Transverse colon (tissue), 4 donors: ENCODE measurements at regions not wholly inside any gene's neighbourhood (a gene's known extent, or its start where the extent isn't known, plus 50 kb on each side); places are given as distances from the start of the nearest gene placed in this dataset.
A peak's percentile ranks its signal among the peaks of the same experiment; 100 is the strongest.

ENCODE experiments used
- DNase-seq: peaks from one replicate; pipeline ENCODE4 v3.0.0-alpha.2; 2019
- H3K27ac ChIP-seq, 4 donors: fragments of 200-600 bp; sonication (generic); 2 replicates each; pipeline ENCODE4 v1.5.1; 2016 to 2018; ENCODE audit warnings: inconsistent platforms in 4 of 4
- H3K27me3 ChIP-seq: fragments of 200-600 bp; sonication (generic); 2 replicates; pipeline ENCODE4 v1.5.1; 2017; ENCODE audit warnings: inconsistent platforms
- H3K36me3 ChIP-seq, 4 donors: fragments of 200-600 bp; sonication (generic); 2 replicates each; pipeline ENCODE4 v1.5.1; 2017 to 2019; ENCODE audit warnings: inconsistent platforms in 4 of 4
- H3K4me1 ChIP-seq, 4 donors: fragments of 200-600 bp; sonication (generic); 2 replicates each; pipeline ENCODE4 v1.5.1; 2017 to 2020; ENCODE audit warnings: inconsistent platforms in 4 of 4
- H3K4me3 ChIP-seq, 4 donors: fragments of 200-600 bp; sonication (generic); 1 replicate in 1 of 4; 2 replicates in 3 of 4; pipeline versions ENCODE4 v1.5.1 to v1.6.1; 2017 to 2019; ENCODE audit warnings: inconsistent platforms in 4 of 4
- H3K9me3 ChIP-seq, 2 donors: fragments of 200-600 bp; sonication (generic); 2 replicates each; pipeline ENCODE4 v1.5.1; 2017 to 2019; ENCODE audit warnings: inconsistent platforms in 2 of 2
- CTCF ChIP-seq, 5 experiments: fragments of 200-600 bp in 3 of 5; fragments of 450-650 bp in 2 of 5; sonication (generic) in 3 of 5; IDR thresholded peaks; 1 replicate in 2 of 5; 2 replicates in 3 of 5; pipeline ENCODE4 v1.5.1; 2016 to 2017; ENCODE audit warnings: antibody characterized with exemption in 5 of 5, inconsistent platforms in 3 of 5, mild to moderate bottlenecking in 2 of 5, moderate library complexity in 1 of 5
- EP300 ChIP-seq: sonication (generic); formaldehyde crosslinking; IDR thresholded peaks from one replicate; pipeline ENCODE4 v1.6.1; 2017; ENCODE audit warnings: antibody characterized with exemption, low read depth
- POLR2A ChIP-seq: fragments of 450-650 bp; IDR thresholded peaks from one replicate; pipeline ENCODE4 v1.6.1; 2016; ENCODE audit warnings: antibody characterized with exemption, mild to moderate bottlenecking, moderate library complexity
- POLR2AphosphoS5 ChIP-seq, 3 donors: sonication (generic); formaldehyde crosslinking; IDR thresholded peaks; one replicate each; pipeline ENCODE4 v1.6.1; 2016; ENCODE audit warnings: antibody characterized with exemption in 3 of 3
- WGBS, 2 donors: methylation state at CpG; one replicate each; pipeline ENCODE4 v1.1.5; 2018; ENCODE audit warnings: low coverage in 1 of 2; 5-methylcytosine and 5-hydroxymethylcytosine counted together
- in situ Hi-C, 4 donors: fragments of 200-750 bp; cut with MboI; loops; one replicate each; pipeline versions ENCODE4 v1.15.0 to v1.15.1; 2017; ENCODE audit warnings: low sequenced_read_pairs in 3 of 4, low pct_ligation_motif_present in 1 of 4, low pct_unique_long_range_greater_than_20kb in 1 of 4
- intact Hi-C: fragments of 100-400 bp; cut with DNase I; formaldehyde crosslinking; loops from one replicate; pipeline ENCODE4 v1.15.1; 2023; ENCODE audit warnings: low total_unique reads

- TF ChIP-seq CTCF (IDR thresholded peaks at IDR 0.05) (no peak), POLR2AphosphoS5 (IDR thresholded peaks at IDR 0.05) (no peak)
- DNase-seq = no peak
- H3K27me3 ChIP-seq = no peaks in the 10 kb centered on the region
- no peaks in the 10 kb centered on the region for H3K9me3 ChIP-seq
- H3K27ac ChIP-seq = no peak overlapping the region
- H3K4me1 ChIP-seq = no peaks in the 10 kb centered on the region
- no peak overlapping the region for H3K4me3 ChIP-seq
- intact Hi-C loops = no loop called here
- WGBS, 2 donors = 86% methylated on average over 10 of the region's 10 CpGs; no CpG with 5 or more reads in 1 of the 2 donors
- in situ Hi-C loops = no loop called here
- H3K36me3 ChIP-seq = no peaks in the 10 kb centered on the region
Measured at GRCh38 chr22:48520207-48520606, 1307.5 kb downstream of the BRD1 start.

GRCh38 chr22:48517039-48518030 lies 1310.3 kb downstream of the BRD1 start:
- Histone ChIP-seq H3K9me3 (no peaks in the 10 kb centered on the region), H3K4me3 (no peak overlapping the region), H3K27ac (peak overlapping the region in 1 of 4 donors; percentile 17), H3K36me3 (no peaks in the 10 kb centered on the region), H3K27me3 (no peaks in the 10 kb centered on the region), H3K4me1 (no peaks in the 10 kb centered on the region)
- in situ Hi-C loops = no loop called here
- no peak for DNase-seq
- WGBS, 2 donors = 86 to 100% methylated on average over 2 to 33 of the region's 35 CpGs
- intact Hi-C loops = no loop called here
- no peak for TF ChIP-seq POLR2AphosphoS5 (IDR thresholded peaks at IDR 0.05)
- no peak for TF ChIP-seq POLR2A
- no peak for TF ChIP-seq EP300
- TF ChIP-seq CTCF (IDR thresholded peaks at IDR 0.05) = no peak

- H3K4me1 ChIP-seq = no peaks in the 10 kb centered on the region
- no peaks in the 10 kb centered on the region for H3K27me3 ChIP-seq
- intact Hi-C loops (no loop called here), in situ Hi-C loops (no loop called here)
- H3K9me3 ChIP-seq = no peaks in the 10 kb centered on the region
- no peak overlapping the region for H3K4me3 ChIP-seq
- TF ChIP-seq POLR2A = no peak
- no peak for TF ChIP-seq CTCF (IDR thresholded peaks at IDR 0.05)
- TF ChIP-seq EP300 = no peak
- TF ChIP-seq POLR2AphosphoS5 (IDR thresholded peaks at IDR 0.05) = no peak
- H3K27ac ChIP-seq = no peak overlapping the region
- H3K36me3 ChIP-seq = no peaks in the 10 kb centered on the region
- DNase-seq = no peak
- 66 to 86% methylated on average over 1 to 6 of the region's 9 CpGs for WGBS, 2 donors
Measured at GRCh38 chr22:48516571-48516970, 1311.1 kb downstream of the BRD1 start.

GRCh38 chr22:48515571-48516200 lies 1312.0 kb downstream of the BRD1 start:
- no peak overlapping the region for H3K4me3 ChIP-seq
- no peaks in the 10 kb centered on the region for H3K4me1 ChIP-seq
- 89% methylated on average over 24 of the region's 24 CpGs; no CpG with 5 or more reads in 1 of the 2 donors for WGBS, 2 donors
- H3K36me3 ChIP-seq = no peaks in the 10 kb centered on the region
- H3K9me3 ChIP-seq = no peaks in the 10 kb centered on the region
- in situ Hi-C loops = no loop called here
- DNase-seq = no peak
- TF ChIP-seq POLR2AphosphoS5 (IDR thresholded peaks at IDR 0.05) (no peak), CTCF (IDR thresholded peaks at IDR 0.05) (no peak), EP300 (no peak), POLR2A (no peak)
- H3K27ac ChIP-seq = no peak overlapping the region
- intact Hi-C loops = no loop called here
- no peaks in the 10 kb centered on the region for H3K27me3 ChIP-seq
